CD8-positive, alpha-beta memory T cell (primary cell): ENCODE measurements at regions not wholly inside any gene's neighbourhood (a gene's known extent, or its start where the extent isn't known, plus 50 kb on each side); places are given as distances from the start of the nearest gene placed in this dataset.
A peak's percentile ranks its signal among the peaks of the same experiment; 100 is the strongest.

Experiments used
- CTCF ChIA-PET: fragments of 350-600 bp; sonication (Branson Sonifier 250); formaldehyde crosslinking; loops from one replicate; lab custom pipeline; 2021; ENCODE audit warnings: antibody characterized with exemption; lab: Charles Lee
- POLR2A ChIA-PET: fragments of 350-600 bp; sonication (Branson Sonifier 250); formaldehyde crosslinking; loops from one replicate; lab custom pipeline; 2021; ENCODE audit warnings: antibody characterized with exemption; lab: Charles Lee
- DNase-seq, 5 donors: peaks; one replicate each; pipeline versions ENCODE4 v3.0.0 to v3.0.0-alpha.2; 2020 to 2022; ENCODE audit warnings: mixed read lengths in 1 of 5
- H3K27ac ChIP-seq: one replicate; pipeline ENCODE4 v1.7.0; 2013; ENCODE audit warnings: low read depth, mild to moderate bottlenecking, low read length, moderate library complexity
- H3K27me3 ChIP-seq: 2 replicates; pipeline ENCODE4 v1.7.0; 2013; ENCODE audit warnings: low read length, mild to moderate bottlenecking; ENCODE audit not compliant: insufficient read depth, poor library complexity, severe bottlenecking
- H3K36me3 ChIP-seq: 2 replicates; pipeline ENCODE4 v1.7.0; 2013; ENCODE audit warnings: mild to moderate bottlenecking, low read length, moderate library complexity; ENCODE audit not compliant: insufficient read depth
- H3K4me1 ChIP-seq: 2 replicates; pipeline ENCODE4 v1.7.0; 2013; ENCODE audit warnings: mild to moderate bottlenecking, low read length, moderate library complexity; ENCODE audit not compliant: insufficient read depth
- H3K4me3 ChIP-seq: 2 replicates; pipeline ENCODE4 v1.7.0; 2013; ENCODE audit warnings: mild to moderate bottlenecking, low read length
- H3K9me3 ChIP-seq: 2 replicates; pipeline ENCODE4 v1.7.0; 2013; ENCODE audit warnings: mild to moderate bottlenecking, low read length
- H3K27ac Mint-ChIP-seq, 8 donors: one replicate each; pipeline ENCODE4 v1.8.0; 2020 to 2021; ENCODE audit warnings: mixed read lengths in 8 of 8, mild to moderate bottlenecking in 6 of 8, inconsistent platforms in 3 of 8, moderate library complexity in 3 of 8
- H3K27me3 Mint-ChIP-seq, 2 donors: one replicate each; pipeline ENCODE4 v1.8.0; 2020 to 2021; ENCODE audit warnings: mixed read lengths in 2 of 2, mild to moderate bottlenecking in 1 of 2, moderate library complexity in 1 of 2
- H3K36me3 Mint-ChIP-seq, 3 donors: one replicate each; pipeline ENCODE4 v1.8.0; 2020 to 2021; ENCODE audit warnings: mixed read lengths in 3 of 3, inconsistent platforms in 1 of 3, mild to moderate bottlenecking in 1 of 3
- H3K4me1 Mint-ChIP-seq, 3 donors: one replicate each; pipeline ENCODE4 v1.8.0; 2020 to 2021; ENCODE audit warnings: mixed read lengths in 3 of 3, inconsistent platforms in 1 of 3, mild to moderate bottlenecking in 1 of 3
- H3K4me3 Mint-ChIP-seq, 7 donors: one replicate each; pipeline ENCODE4 v1.8.0; 2020 to 2021; ENCODE audit warnings: mixed read lengths in 7 of 7, mild to moderate bottlenecking in 6 of 7, moderate library complexity in 4 of 7, inconsistent platforms in 2 of 7
- H3K9me3 Mint-ChIP-seq, 5 donors: one replicate each; pipeline ENCODE4 v1.8.0; 2020 to 2022; ENCODE audit warnings: mixed read lengths in 5 of 5, mild to moderate bottlenecking in 3 of 5, moderate library complexity in 2 of 5, inconsistent platforms in 1 of 5

DNA sequence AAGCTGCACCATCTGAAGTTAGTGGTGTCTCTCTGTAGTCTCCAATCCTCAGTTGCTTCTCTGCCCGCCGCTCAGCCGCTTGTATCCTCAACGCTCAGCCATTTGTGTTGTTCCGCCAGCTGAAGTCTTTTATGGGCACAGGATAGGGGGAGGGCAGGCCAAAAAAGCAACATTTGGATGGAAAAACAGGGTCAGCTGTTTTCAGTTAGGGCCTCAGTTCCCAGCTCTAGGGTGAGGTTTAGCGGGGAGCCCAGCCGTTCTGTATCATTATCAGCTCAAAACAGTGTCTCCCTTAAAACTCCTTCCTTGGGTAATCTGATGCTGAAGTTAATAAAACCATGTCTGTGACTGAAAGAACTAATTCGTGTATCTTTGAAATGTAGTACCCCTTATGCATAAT lies 329.5 kb upstream of the AZI2 start:
- H3K4me1 Mint-ChIP-seq = no peaks in the 10 kb centered on the region
- no peak overlapping the region for H3K27ac ChIP-seq
- ChIA-PET CTCF (no interaction called here), POLR2A (no interaction called here)
- no peaks in the 10 kb centered on the region for H3K9me3 ChIP-seq
- H3K36me3 Mint-ChIP-seq = no peaks in the 10 kb centered on the region
- H3K9me3 Mint-ChIP-seq = peaks cover 0 to 1% (median 0%) of the 10 kb centered on the region in 5 donors
- H3K4me1 ChIP-seq = no peaks in the 10 kb centered on the region
- DNase-seq = no peak
- H3K4me3 Mint-ChIP-seq = no peak overlapping the region
- no peak overlapping the region for H3K4me3 ChIP-seq
- no peaks in the 10 kb centered on the region for H3K36me3 ChIP-seq
- no peaks in the 10 kb centered on the region for H3K27me3 ChIP-seq
- H3K27me3 Mint-ChIP-seq = peaks cover 0 to 4% of the 10 kb centered on the region in 2 donors
- H3K27ac Mint-ChIP-seq = peak overlapping the region in 1 of 8 donors; percentile 36

DNA sequence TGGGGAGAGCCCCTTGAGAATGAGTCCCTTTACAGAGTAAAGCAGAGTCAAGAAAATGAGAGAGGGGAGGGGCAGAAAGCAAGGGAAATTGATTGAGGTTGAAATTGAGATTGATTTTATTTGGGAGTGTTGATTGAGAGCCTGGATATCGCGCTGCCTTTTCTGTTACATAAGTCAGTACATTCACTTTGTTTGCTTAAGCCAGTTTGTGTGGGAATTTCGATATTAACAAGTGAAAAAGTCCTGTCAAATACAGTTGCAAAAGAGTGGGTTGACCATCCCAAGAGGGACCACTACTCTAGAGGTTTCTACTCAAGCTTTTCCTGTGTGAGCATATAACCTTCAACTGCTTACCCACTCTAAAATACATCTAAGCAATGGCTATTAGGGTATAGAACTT lies 331.4 kb upstream of the AZI2 start:
- no peaks in the 10 kb centered on the region for H3K4me1 Mint-ChIP-seq

DNA sequence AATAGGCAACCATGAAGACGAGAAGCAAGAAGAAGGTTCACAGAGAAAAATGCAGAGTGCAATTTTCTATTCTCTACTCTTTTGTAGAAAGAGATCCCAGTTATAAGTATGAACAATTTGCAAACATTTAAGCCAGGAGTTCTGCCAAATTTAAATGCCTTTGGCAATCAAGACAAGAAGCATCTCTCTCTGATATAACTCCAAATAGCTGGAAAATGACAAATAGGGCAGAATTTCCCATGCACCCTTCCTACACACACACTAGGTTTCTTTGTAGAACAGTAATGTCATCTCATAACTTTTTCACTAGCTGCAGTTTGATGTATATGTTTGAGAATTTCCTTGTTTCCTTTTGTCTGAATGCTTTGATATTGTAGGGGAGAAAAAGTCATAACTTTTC lies 333.5 kb upstream of the AZI2 start:
- H3K9me3 ChIP-seq = no peaks in the 10 kb centered on the region
- no peaks in the 10 kb centered on the region for H3K4me1 ChIP-seq
- ChIA-PET POLR2A (no interaction called here), CTCF (no interaction called here)
- Mint-ChIP-seq H3K36me3 (no peaks in the 10 kb centered on the region), H3K4me3 (no peak overlapping the region), H3K4me1 (no peaks in the 10 kb centered on the region), H3K9me3 (no peaks in the 10 kb centered on the region), H3K27ac (peak overlapping the region in 1 of 8 donors; percentile 15), H3K27me3 (no peaks in the 10 kb centered on the region)
- no peaks in the 10 kb centered on the region for H3K36me3 ChIP-seq
- no peak overlapping the region for H3K27ac ChIP-seq
- H3K4me3 ChIP-seq = no peak overlapping the region
- H3K27me3 ChIP-seq = no peaks in the 10 kb centered on the region
- no peak for DNase-seq

More for the DNA sequence above, 331.4 kb upstream of the AZI2 start:
- Histone ChIP-seq H3K4me1 (no peaks in the 10 kb centered on the region), H3K27me3 (no peaks in the 10 kb centered on the region), H3K36me3 (no peaks in the 10 kb centered on the region), H3K27ac (no peak overlapping the region), H3K4me3 (no peak overlapping the region), H3K9me3 (no peaks in the 10 kb centered on the region)
- POLR2A ChIA-PET = no interaction called here
- no peak for DNase-seq
- CTCF ChIA-PET = no interaction called here
- Mint-ChIP-seq H3K27me3 (peaks cover 0 to 4% of the 10 kb centered on the region in 2 donors), H3K36me3 (no peaks in the 10 kb centered on the region), H3K4me3 (no peak overlapping the region), H3K27ac (no peak overlapping the region), H3K9me3 (peaks cover 0 to 1% (median 0%) of the 10 kb centered on the region in 5 donors)

DNA sequence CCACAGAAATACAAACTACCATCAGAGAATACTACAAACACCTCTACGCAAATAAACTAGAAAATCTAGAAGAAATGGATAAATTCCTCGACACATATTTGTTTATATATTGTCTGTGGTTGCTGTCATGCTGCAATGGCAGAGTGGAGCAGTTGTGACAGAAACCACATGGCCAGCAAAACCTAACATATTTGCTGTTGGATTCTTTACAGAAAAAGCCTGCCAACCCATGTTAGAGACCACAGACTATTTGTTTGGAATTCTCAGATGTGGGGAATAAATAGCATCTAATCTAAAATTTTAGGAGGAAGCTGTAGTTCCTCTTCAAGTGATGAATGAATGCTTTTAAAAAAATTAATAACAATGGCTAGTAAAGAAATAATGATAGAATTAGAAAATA lies 341.6 kb upstream of the AZI2 start:
- Mint-ChIP-seq H3K4me1 (no peaks in the 10 kb centered on the region), H3K27me3 (no peaks in the 10 kb centered on the region), H3K36me3 (no peaks in the 10 kb centered on the region), H3K4me3 (no peak overlapping the region), H3K9me3 (peaks cover 0 to 3% (median 0%) of the 10 kb centered on the region in 5 donors), H3K27ac (no peak overlapping the region)
- Histone ChIP-seq H3K4me1 (no peaks in the 10 kb centered on the region), H3K27me3 (no peaks in the 10 kb centered on the region), H3K4me3 (no peak overlapping the region), H3K27ac (no peak overlapping the region), H3K36me3 (no peaks in the 10 kb centered on the region), H3K9me3 (no peaks in the 10 kb centered on the region)
- POLR2A ChIA-PET = no interaction called here
- CTCF ChIA-PET = no interaction called here
- no peak for DNase-seq

DNA sequence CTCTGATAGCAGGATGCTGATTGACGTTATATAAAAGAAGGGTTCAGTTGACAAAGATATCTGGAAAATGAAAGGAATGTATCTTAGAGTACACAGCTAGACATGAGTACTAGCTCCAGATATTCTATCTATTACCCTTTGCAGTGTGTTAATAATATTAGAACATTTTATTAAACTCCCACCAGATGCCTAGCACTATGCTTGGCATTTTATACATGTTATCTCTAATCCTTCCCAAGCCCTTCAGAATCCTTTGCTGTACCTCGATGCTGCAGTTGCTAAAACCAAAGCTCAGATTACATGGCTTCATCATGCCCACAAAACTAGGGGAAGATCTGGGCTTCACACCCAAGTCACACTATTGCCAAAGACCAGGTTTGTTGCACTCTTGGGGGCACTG lies 350.1 kb upstream of the AZI2 start:
- no peaks in the 10 kb centered on the region for H3K27me3 Mint-ChIP-seq
- no peaks in the 10 kb centered on the region for H3K36me3 ChIP-seq
- H3K27ac Mint-ChIP-seq = no peak overlapping the region
- no peaks in the 10 kb centered on the region for H3K4me1 ChIP-seq
- peaks cover 0 to 3% (median 0%) of the 10 kb centered on the region in 5 donors for H3K9me3 Mint-ChIP-seq
- ChIA-PET CTCF (no interaction called here), POLR2A (no interaction called here)
- H3K27me3 ChIP-seq = no peaks in the 10 kb centered on the region
- H3K4me3 Mint-ChIP-seq = no peak overlapping the region
- no peak overlapping the region for H3K4me3 ChIP-seq
- no peak overlapping the region for H3K27ac ChIP-seq
- H3K36me3 Mint-ChIP-seq = no peaks in the 10 kb centered on the region
- H3K9me3 ChIP-seq = no peaks in the 10 kb centered on the region
- DNase-seq = no peak
- H3K4me1 Mint-ChIP-seq = no peaks in the 10 kb centered on the region

DNA sequence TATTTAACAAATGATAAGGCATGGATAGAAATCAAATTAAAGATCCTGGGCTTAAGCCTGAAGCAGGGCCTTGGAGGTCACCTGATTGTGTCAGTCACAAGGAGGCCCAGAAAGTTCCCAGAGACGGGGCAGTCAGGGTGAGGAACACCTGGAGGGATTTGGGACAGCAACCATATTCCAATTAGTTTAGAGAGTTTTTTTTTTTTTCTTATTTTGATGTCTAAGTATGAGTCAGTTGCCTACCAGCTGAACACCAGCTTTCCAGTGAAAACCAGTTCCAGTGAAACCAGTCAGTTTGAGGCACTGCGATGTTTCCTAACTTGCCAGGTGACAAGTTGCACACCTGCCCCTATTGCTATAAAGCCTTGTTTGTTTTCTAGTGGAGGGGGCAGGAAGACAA lies 350.7 kb upstream of the AZI2 start:
- no peaks in the 10 kb centered on the region for H3K27me3 Mint-ChIP-seq
- H3K27ac ChIP-seq = no peak overlapping the region
- H3K9me3 Mint-ChIP-seq = peaks cover 0 to 3% (median 0%) of the 10 kb centered on the region in 5 donors
- no peak overlapping the region for H3K4me3 Mint-ChIP-seq
- no peaks in the 10 kb centered on the region for H3K4me1 ChIP-seq
- ChIA-PET POLR2A (no interaction called here), CTCF (no interaction called here)
- H3K36me3 ChIP-seq = no peaks in the 10 kb centered on the region
- H3K9me3 ChIP-seq = no peaks in the 10 kb centered on the region
- H3K4me3 ChIP-seq = no peak overlapping the region
- no peak overlapping the region for H3K27ac Mint-ChIP-seq
- DNase-seq = no peak
- no peaks in the 10 kb centered on the region for H3K4me1 Mint-ChIP-seq
- H3K36me3 Mint-ChIP-seq = no peaks in the 10 kb centered on the region
- no peaks in the 10 kb centered on the region for H3K27me3 ChIP-seq

DNA sequence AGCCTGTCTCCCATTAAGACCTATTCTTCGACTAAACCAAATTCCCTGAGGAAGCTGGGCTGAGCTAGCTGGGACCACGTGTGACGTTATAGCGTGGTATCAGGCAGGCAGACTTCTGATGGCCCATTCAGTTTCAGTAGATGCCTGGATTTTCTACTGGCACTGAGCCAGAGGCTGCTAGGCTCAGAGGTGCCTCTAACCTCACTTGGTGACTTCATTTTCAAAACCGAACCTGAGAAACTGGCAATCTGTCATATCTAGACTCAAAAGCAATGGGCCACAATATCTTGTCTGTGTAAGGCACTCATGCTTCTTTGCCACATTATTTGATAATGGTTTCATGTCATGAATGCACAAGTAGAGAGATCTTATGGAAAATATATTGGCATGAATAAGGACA lies 352.1 kb upstream of the AZI2 start:
- no peaks in the 10 kb centered on the region for H3K4me1 ChIP-seq
- POLR2A ChIA-PET = no interaction called here
- no peak overlapping the region for H3K4me3 Mint-ChIP-seq
- H3K9me3 ChIP-seq = no peaks in the 10 kb centered on the region
- no peak overlapping the region for H3K27ac Mint-ChIP-seq
- no peak overlapping the region for H3K27ac ChIP-seq
- H3K27me3 ChIP-seq = no peaks in the 10 kb centered on the region
- no peaks in the 10 kb centered on the region for H3K36me3 Mint-ChIP-seq
- H3K27me3 Mint-ChIP-seq = no peaks in the 10 kb centered on the region
- H3K4me1 Mint-ChIP-seq = no peaks in the 10 kb centered on the region
- DNase-seq = no peak
- CTCF ChIA-PET = no interaction called here
- H3K36me3 ChIP-seq = no peaks in the 10 kb centered on the region
- H3K4me3 ChIP-seq = no peak overlapping the region
- H3K9me3 Mint-ChIP-seq = peaks cover 0 to 3% (median 0%) of the 10 kb centered on the region in 5 donors

DNA sequence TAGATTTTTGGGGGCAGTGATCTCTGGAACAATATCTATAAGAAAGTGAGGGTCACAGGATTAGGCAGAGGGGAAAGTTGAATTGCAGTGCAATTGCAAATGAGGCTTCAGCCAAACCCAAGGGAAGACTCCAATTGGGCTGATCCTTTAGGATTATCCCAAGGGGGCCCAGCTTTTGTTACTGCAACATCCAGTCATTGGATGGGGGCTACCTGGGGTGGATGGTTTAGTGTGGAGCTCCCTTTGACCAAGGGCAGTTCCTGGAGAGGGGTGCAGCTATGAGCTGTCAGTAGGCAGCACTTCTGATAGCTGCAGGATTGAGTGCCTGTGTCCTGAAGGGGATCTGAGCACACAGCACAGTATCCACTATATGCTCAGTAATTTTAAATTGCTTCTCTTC lies 355.2 kb upstream of the AZI2 start:
- Mint-ChIP-seq H3K9me3 (peaks cover 0 to 4% (median 0%) of the 10 kb centered on the region in 5 donors), H3K27me3 (no peaks in the 10 kb centered on the region), H3K27ac (no peak overlapping the region), H3K36me3 (no peaks in the 10 kb centered on the region), H3K4me3 (no peak overlapping the region), H3K4me1 (no peaks in the 10 kb centered on the region)
- Histone ChIP-seq H3K27ac (no peak overlapping the region), H3K9me3 (no peaks in the 10 kb centered on the region), H3K36me3 (no peaks in the 10 kb centered on the region), H3K4me1 (no peaks in the 10 kb centered on the region), H3K4me3 (no peak overlapping the region), H3K27me3 (no peaks in the 10 kb centered on the region)
- CTCF ChIA-PET = no interaction called here
- DNase-seq = no peak
- POLR2A ChIA-PET = no interaction called here

DNA sequence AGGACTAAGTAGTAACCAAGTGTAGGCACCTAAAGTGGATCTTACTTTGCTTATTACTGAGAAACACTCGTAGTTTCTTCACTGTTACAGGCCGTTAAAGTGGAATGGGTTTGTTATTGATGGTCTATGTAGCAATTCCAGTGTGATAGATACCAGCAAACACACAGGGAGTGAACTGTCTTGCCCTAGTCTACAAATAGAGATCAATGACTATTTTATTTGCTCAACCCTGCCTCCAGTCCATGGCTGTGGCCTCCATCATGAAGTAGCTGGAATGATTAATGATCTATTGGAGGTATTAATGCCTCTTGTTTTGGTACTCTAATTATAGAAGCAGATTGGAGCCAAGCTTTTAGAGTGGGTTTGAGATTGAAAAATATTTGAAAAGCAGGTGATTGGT lies 362.7 kb upstream of the AZI2 start:
- no peaks in the 10 kb centered on the region for H3K4me1 Mint-ChIP-seq
- no peak for DNase-seq
- POLR2A ChIA-PET = no interaction called here

More for the DNA sequence above, 362.7 kb upstream of the AZI2 start:
- H3K27ac Mint-ChIP-seq = no peak overlapping the region
- H3K4me1 ChIP-seq = no peaks in the 10 kb centered on the region
- CTCF ChIA-PET = no interaction called here
- peaks cover 0 to 4% (median 2%) of the 10 kb centered on the region in 5 donors for H3K9me3 Mint-ChIP-seq
- H3K36me3 Mint-ChIP-seq = no peaks in the 10 kb centered on the region
- no peaks in the 10 kb centered on the region for H3K36me3 ChIP-seq
- H3K4me3 Mint-ChIP-seq = no peak overlapping the region
- H3K27me3 Mint-ChIP-seq = no peaks in the 10 kb centered on the region
- no peaks in the 10 kb centered on the region for H3K9me3 ChIP-seq
- no peak overlapping the region for H3K4me3 ChIP-seq
- no peak overlapping the region for H3K27ac ChIP-seq
- H3K27me3 ChIP-seq = no peaks in the 10 kb centered on the region
